ENCODE measurements at regions not wholly inside any gene's neighbourhood (a gene's known extent, or its start where the extent isn't known, plus 50 kb on each side); places are given as distances from the start of the nearest gene placed in this dataset.
"Not testable (repeated sequence)": the region's sequence is repeated elsewhere in the genome, so short reads cannot be mapped to it uniquely, and the experiment has no call there.

- intact Hi-C loops (cut with DNase I) = no loop called here
- no peaks in the 10 kb centered on the region for H3K4me1 ChIP-seq
These were observed 616.0 kb upstream of the EDIL3 start for GRCh38 chr5:85000671-85001070.

GRCh38 chr5:85002026-85002425 lies 617.3 kb upstream of the EDIL3 start:
- H3K27me3 ChIP-seq (ENCODE audit: insufficient read depth in 3 of 3, low read length in 2 of 3); ATAC-seq; H3K4me1 ChIP-seq; intact Hi-C loops (cut with DNase I); H3K9me3 ChIP-seq; DNase-seq; H3K27ac ChIP-seq; H3K36me3 ChIP-seq (ENCODE audit: insufficient read depth in 1 of 2, low read depth in 1 of 2); H3K4me3 ChIP-seq: not testable (repeated sequence)
- 91 to 94% (median 93%) methylated on average over 9 of the region's 9 CpGs for WGBS, 3 donors

More at GRCh38 chr5:85000671-85001070, 616.0 kb upstream of the EDIL3 start:
- Histone ChIP-seq H3K27me3 (ENCODE audit: insufficient read depth in 3 of 3, low read length in 2 of 3) (no peaks in the 10 kb centered on the region), H3K36me3 (ENCODE audit: insufficient read depth in 1 of 2, low read depth in 1 of 2) (no peaks in the 10 kb centered on the region), H3K27ac (no peak overlapping the region), H3K4me3 (no peak overlapping the region), H3K9me3 (no peaks in the 10 kb centered on the region)
- ATAC-seq = no peak
- no peak for TF ChIP-seq CTCF (IDR thresholded peaks at IDR 0.05)
- no peak for DNase-seq

DNA sequence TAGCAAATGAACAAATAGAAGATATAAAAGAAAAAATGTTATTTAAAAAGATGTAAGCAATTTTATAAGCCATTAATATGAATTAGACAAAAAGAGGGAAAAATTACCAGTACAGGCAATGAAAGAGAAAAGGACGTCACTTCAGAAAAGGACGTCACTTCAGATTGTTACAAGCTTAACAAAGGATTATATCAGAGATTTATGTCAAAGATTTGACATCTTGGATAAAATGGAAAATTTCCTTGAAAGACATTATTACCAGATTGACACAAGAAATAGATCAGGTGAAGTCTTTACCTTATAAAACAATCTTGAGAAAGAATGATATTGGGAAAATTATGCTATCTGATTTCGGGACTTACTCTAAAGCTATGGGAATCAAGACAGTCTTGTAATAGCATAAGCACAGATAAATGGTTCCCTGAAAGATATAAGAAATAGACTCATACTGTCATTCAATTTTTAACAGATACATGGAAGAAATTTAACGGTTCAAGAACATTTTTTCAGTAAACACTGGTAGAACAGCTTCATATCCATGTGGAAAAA lies 625.4 kb upstream of the EDIL3 start:
- TF ChIP-seq CTCF (IDR thresholded peaks at IDR 0.05) = no peak
- WGBS, 3 donors = 78 to 89% (median 84%) methylated on average over 4 of the region's 4 CpGs
- no peaks in the 10 kb centered on the region for H3K4me1 ChIP-seq
- no peaks in the 10 kb centered on the region for H3K36me3 ChIP-seq (ENCODE audit: insufficient read depth in 1 of 2, low read depth in 1 of 2)
- no peaks in the 10 kb centered on the region for H3K9me3 ChIP-seq
- H3K27ac ChIP-seq = no peak overlapping the region
- ATAC-seq (no peak), DNase-seq (no peak)
- H3K4me3 ChIP-seq = no peak overlapping the region
- intact Hi-C loops (cut with DNase I) = no loop called here
- H3K27me3 ChIP-seq (ENCODE audit: insufficient read depth in 3 of 3, low read length in 2 of 3) = no peaks in the 10 kb centered on the region

DNA sequence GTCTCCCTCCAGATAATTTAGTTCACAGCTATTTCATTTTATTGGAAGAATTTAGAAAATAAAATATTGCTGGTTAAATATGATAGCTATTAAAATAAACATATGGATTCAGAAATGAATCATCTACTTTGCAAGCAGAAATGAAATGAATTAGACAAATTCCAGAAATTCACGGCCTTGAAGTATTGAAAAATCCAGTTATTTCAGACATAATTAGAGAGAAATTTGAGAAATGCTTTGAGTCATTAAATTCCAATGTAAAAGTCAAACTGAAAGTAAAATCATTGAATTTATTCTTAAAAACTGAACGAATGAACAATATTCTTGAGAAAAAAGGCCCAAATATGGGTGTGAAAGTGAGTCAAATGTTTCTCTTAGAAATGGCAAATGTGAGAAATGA lies 632.6 kb upstream of the EDIL3 start:
- no peaks in the 10 kb centered on the region for H3K4me1 ChIP-seq
- no peak overlapping the region for H3K4me3 ChIP-seq
- H3K9me3 ChIP-seq = no peaks in the 10 kb centered on the region
- intact Hi-C loops (cut with DNase I) = no loop called here
- 67 to 74% (median 73%) methylated on average over 2 of the region's 2 CpGs for WGBS, 3 donors
- H3K27me3 ChIP-seq (ENCODE audit: insufficient read depth in 3 of 3, low read length in 2 of 3) = no peaks in the 10 kb centered on the region
- no peak for ATAC-seq
- TF ChIP-seq CTCF (IDR thresholded peaks at IDR 0.05) = no peak
- DNase-seq = no peak
- H3K27ac ChIP-seq = no peak overlapping the region
- no peaks in the 10 kb centered on the region for H3K36me3 ChIP-seq (ENCODE audit: insufficient read depth in 1 of 2, low read depth in 1 of 2)

GRCh38 chr5:85030316-85031084 lies 645.8 kb upstream of the EDIL3 start:
- TF ChIP-seq CTCF (IDR thresholded peaks at IDR 0.05) = no peak
- DNase-seq = no peak
- Histone ChIP-seq H3K4me1 (no peaks in the 10 kb centered on the region), H3K27me3 (ENCODE audit: insufficient read depth in 3 of 3, low read length in 2 of 3) (no peaks in the 10 kb centered on the region), H3K4me3 (no peak overlapping the region), H3K27ac (no peak overlapping the region), H3K9me3 (peaks cover 3% of the 10 kb centered on the region), H3K36me3 (ENCODE audit: insufficient read depth in 1 of 2, low read depth in 1 of 2) (no peaks in the 10 kb centered on the region)
- intact Hi-C loops (cut with DNase I) = no loop called here
- no peak for ATAC-seq

Data from psoas muscle (tissue), 7 donors.